ENCODE measurements at regions not wholly inside any gene's neighbourhood (a gene's known extent, or its start where the extent isn't known, plus 50 kb on each side); places are given as distances from the start of the nearest gene placed in this dataset.

DNA sequence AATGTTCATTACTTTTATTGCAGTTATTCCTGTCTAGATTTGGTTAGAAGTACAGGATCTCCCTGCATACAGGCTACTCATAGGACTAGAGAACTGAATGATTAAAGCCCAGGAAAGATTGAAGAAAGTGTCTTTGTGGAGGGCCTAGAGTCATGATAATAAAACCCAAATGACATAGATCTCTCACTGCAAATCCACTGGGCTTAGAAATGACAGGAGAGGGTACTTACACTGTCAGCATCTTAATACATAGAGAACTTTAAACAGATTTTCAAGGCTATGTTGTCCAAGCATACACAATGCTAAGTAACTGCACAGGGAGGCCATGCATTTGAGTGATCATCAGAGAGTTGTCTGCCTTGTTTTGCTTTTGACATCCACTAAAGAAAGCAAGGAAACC lies 383.8 kb upstream of the MAP3K7 start:
- H3K27me3 ChIP-seq (ENCODE audit: insufficient read depth, poor library complexity, severe bottlenecking) = no peaks in the 10 kb centered on the region
- no peak for DNase-seq (ENCODE audit: low read depth in 1 of 2, low spot score in 1 of 2)
- TF ChIP-seq, protein P1, sequence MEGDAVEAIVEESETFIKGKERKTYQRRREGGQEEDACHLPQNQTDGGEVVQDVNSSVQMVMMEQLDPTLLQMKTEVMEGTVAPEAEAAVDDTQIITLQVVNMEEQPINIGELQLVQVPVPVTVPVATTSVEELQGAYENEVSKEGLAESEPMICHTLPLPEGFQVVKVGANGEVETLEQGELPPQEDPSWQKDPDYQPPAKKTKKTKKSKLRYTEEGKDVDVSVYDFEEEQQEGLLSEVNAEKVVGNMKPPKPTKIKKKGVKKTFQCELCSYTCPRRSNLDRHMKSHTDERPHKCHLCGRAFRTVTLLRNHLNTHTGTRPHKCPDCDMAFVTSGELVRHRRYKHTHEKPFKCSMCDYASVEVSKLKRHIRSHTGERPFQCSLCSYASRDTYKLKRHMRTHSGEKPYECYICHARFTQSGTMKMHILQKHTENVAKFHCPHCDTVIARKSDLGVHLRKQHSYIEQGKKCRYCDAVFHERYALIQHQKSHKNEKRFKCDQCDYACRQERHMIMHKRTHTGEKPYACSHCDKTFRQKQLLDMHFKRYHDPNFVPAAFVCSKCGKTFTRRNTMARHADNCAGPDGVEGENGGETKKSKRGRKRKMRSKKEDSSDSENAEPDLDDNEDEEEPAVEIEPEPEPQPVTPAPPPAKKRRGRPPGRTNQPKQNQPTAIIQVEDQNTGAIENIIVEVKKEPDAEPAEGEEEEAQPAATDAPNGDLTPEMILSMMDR (IDR thresholded peaks at IDR 0.05; ENCODE audit: insufficient read depth, low read length) = no peak
- TF ChIP-seq SPI1 (IDR thresholded peaks at IDR 0.05; ENCODE audit: borderline replicate concordance, low read depth) (no peak), POLR2AphosphoS5 (IDR thresholded peaks at IDR 0.05; ENCODE audit: low read depth) (no peak), GABPA (IDR thresholded peaks at IDR 0.05; ENCODE audit: low read depth) (no peak)
- TF ChIP-seq, protein P2, sequence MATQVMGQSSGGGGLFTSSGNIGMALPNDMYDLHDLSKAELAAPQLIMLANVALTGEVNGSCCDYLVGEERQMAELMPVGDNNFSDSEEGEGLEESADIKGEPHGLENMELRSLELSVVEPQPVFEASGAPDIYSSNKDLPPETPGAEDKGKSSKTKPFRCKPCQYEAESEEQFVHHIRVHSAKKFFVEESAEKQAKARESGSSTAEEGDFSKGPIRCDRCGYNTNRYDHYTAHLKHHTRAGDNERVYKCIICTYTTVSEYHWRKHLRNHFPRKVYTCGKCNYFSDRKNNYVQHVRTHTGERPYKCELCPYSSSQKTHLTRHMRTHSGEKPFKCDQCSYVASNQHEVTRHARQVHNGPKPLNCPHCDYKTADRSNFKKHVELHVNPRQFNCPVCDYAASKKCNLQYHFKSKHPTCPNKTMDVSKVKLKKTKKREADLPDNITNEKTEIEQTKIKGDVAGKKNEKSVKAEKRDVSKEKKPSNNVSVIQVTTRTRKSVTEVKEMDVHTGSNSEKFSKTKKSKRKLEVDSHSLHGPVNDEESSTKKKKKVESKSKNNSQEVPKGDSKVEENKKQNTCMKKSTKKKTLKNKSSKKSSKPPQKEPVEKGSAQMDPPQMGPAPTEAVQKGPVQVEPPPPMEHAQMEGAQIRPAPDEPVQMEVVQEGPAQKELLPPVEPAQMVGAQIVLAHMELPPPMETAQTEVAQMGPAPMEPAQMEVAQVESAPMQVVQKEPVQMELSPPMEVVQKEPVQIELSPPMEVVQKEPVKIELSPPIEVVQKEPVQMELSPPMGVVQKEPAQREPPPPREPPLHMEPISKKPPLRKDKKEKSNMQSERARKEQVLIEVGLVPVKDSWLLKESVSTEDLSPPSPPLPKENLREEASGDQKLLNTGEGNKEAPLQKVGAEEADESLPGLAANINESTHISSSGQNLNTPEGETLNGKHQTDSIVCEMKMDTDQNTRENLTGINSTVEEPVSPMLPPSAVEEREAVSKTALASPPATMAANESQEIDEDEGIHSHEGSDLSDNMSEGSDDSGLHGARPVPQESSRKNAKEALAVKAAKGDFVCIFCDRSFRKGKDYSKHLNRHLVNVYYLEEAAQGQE (IDR thresholded peaks at IDR 0.05; ENCODE audit: insufficient replicate concordance, low read depth) = no peak
- H3K27ac ChIP-seq (replicated peaks) = no peak overlapping the region
- no peak overlapping the region for H3K4me3 ChIP-seq (replicated peaks; ENCODE audit: insufficient read depth, low read length)

DNA sequence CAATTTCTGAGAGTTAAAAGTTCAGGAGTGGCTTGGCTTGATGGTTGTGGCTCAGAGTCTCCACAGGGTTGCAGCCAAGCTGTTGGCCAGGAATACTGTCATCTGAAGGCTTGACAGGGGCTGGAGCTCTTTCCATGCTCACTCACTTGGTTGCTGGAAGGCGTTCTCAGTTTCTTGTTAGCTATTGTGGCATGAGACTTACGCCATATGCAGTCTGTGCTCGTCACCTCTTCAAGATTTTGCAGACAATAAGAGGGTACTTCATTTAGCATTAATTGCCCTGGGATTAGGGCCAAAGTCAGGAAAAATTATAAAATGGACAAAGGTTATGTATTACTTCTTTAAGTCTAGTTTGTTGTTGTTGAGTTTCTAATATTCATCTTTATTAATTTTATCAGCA lies 380.6 kb upstream of the MAP3K7 start:
- H3K4me3 ChIP-seq (replicated peaks; ENCODE audit: insufficient read depth, low read length) = no peak overlapping the region
- DNase-seq (ENCODE audit: low read depth in 1 of 2, low spot score in 1 of 2) = no peak
- H3K27me3 ChIP-seq (ENCODE audit: insufficient read depth, poor library complexity, severe bottlenecking) = no peaks in the 10 kb centered on the region
- TF ChIP-seq, protein P1 (IDR thresholded peaks at IDR 0.05; ENCODE audit: insufficient read depth, low read length) = no peak
- TF ChIP-seq SPI1 (IDR thresholded peaks at IDR 0.05; ENCODE audit: borderline replicate concordance, low read depth) (no peak), GABPA (IDR thresholded peaks at IDR 0.05; ENCODE audit: low read depth) (no peak), POLR2AphosphoS5 (IDR thresholded peaks at IDR 0.05; ENCODE audit: low read depth) (no peak)
- TF ChIP-seq, protein P2 (IDR thresholded peaks at IDR 0.05; ENCODE audit: insufficient replicate concordance, low read depth) = no peak
- no peak overlapping the region for H3K27ac ChIP-seq (replicated peaks)

DNA sequence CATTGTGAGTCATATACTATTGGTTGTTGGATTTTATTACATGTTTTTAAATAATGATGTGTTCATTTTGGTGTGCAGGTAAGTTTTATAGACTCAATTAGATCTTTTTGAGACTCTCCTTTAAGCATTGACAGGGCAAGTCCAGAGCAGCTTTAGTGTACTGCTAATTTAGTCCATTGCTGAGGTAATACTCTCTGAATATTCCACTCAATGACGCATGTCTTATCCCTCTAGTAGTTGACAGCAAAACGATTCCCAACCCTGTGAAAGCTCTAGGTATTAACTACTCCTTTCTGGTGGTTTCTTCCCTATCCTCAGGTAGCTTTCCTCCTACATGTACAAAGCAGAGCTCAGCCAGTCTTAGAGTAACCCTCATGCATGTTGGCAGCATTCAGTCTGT lies 373.5 kb upstream of the MAP3K7 start:
- H3K4me3 ChIP-seq (replicated peaks; ENCODE audit: insufficient read depth, low read length) = no peak overlapping the region
- no peaks in the 10 kb centered on the region for H3K27me3 ChIP-seq (ENCODE audit: insufficient read depth, poor library complexity, severe bottlenecking)
- TF ChIP-seq GABPA (IDR thresholded peaks at IDR 0.05; ENCODE audit: low read depth) = no peak
- H3K27ac ChIP-seq (replicated peaks) = no peak overlapping the region
- no peak for DNase-seq (ENCODE audit: low read depth in 1 of 2, low spot score in 1 of 2)

DNA sequence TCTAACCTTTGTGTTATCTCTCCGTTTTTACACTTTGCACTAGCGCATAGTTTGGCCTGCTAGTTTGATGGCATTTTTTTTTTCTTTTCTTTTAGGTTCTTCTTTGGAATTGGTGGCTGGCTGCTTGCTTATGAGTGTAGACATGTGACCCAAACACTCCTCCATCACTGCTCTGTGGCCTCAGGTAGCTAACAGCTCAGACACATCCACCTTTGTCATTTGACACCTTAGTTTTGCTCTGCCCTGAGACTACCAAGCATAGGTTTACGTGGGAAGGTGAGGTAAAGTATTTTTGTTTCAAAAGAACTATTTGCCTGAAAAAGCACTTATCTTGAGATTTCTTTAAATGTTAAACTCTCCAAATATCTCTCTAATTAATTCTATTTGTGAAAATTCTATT lies 368.4 kb upstream of the MAP3K7 start:
- TF ChIP-seq, protein P2 (IDR thresholded peaks at IDR 0.05; ENCODE audit: insufficient replicate concordance, low read depth) = no peak
- TF ChIP-seq GABPA (IDR thresholded peaks at IDR 0.05; ENCODE audit: low read depth) (no peak), POLR2AphosphoS5 (IDR thresholded peaks at IDR 0.05; ENCODE audit: low read depth) (no peak), SPI1 (IDR thresholded peaks at IDR 0.05; ENCODE audit: borderline replicate concordance, low read depth) (no peak)
- TF ChIP-seq, protein P1 (IDR thresholded peaks at IDR 0.05; ENCODE audit: insufficient read depth, low read length) = no peak
- no peak for DNase-seq (ENCODE audit: low read depth in 1 of 2, low spot score in 1 of 2)
- Histone ChIP-seq H3K27me3 (ENCODE audit: insufficient read depth, poor library complexity, severe bottlenecking) (no peaks in the 10 kb centered on the region), H3K4me3 (replicated peaks; ENCODE audit: insufficient read depth, low read length) (no peak overlapping the region), H3K27ac (replicated peaks) (no peak overlapping the region)
